Central memory CD8-positive, alpha-beta T cell (primary cell): ENCODE measurements at regions not wholly inside any gene's neighbourhood (a gene's known extent, or its start where the extent isn't known, plus 50 kb on each side); places are given as distances from the start of the nearest gene placed in this dataset.

Experiments
- ATAC-seq: fragments of 150-1000 bp; cut with Tn5 transposase; replicated peaks from 2 replicates; pipeline ENCODE4 v1.10.0; 2022; ENCODE audit warnings: mild to moderate bottlenecking, moderate FRiP score, moderate number of reproducible peaks; ENCODE audit not compliant: poor library complexity, severe bottlenecking; ENCODE audit errors: extremely low read depth
- DNase-seq, 2 donors: peaks; one replicate each; pipeline ENCODE4 v3.0.0; 2021; ENCODE audit warnings: low spot score in 2 of 2
- H3K27ac Mint-ChIP-seq: one replicate; pipeline ENCODE4 v1.8.0; 2022; ENCODE audit warnings: low read depth, mild to moderate bottlenecking, moderate library complexity, mixed read lengths
- H3K27me3 Mint-ChIP-seq: one replicate; pipeline ENCODE4 v1.8.0; 2022; ENCODE audit warnings: mixed read lengths
- H3K36me3 Mint-ChIP-seq: one replicate; pipeline ENCODE4 v1.8.0; 2022; ENCODE audit warnings: mild to moderate bottlenecking, moderate library complexity, mixed read lengths; ENCODE audit not compliant: insufficient read depth
- H3K4me1 Mint-ChIP-seq: one replicate; pipeline ENCODE4 v1.8.0; 2022; ENCODE audit warnings: mixed read lengths
- H3K4me3 Mint-ChIP-seq: one replicate; pipeline ENCODE4 v1.8.0; 2022; ENCODE audit warnings: mild to moderate bottlenecking, moderate library complexity, mixed read lengths
- H3K9me3 Mint-ChIP-seq: one replicate; pipeline ENCODE4 v1.8.0; 2022; ENCODE audit warnings: mixed read lengths

DNA sequence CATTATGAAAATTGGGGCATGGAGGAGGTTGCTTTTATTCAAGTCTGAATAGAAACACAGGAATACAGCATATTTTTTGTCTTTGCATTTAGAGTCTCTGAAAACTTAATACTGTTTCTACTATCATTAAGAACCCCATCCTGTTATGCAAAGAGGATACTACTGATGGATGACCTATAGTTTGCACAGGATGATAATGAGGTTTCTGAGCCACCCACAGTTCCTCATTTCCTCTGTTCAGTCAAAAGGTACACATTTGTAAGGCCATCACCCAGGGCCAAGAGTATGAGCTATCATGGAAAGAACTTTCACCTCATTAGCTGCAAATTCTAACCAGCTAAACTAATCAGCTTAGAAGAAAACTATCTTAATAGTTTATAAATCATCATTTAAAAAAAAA is 213.0 kb upstream of the CHRM2 start:
- DNase-seq, result no peak
- Mint-ChIP-seq H3K4me3 (no peak overlapping the region), H3K36me3 (no peaks in the 10 kb centered on the region), H3K4me1 (no peaks in the 10 kb centered on the region), H3K9me3 (peaks cover 43% of the 10 kb centered on the region), H3K27ac (no peak overlapping the region), H3K27me3 (no peaks in the 10 kb centered on the region)
- ATAC-seq, result no peak

GRCh38 chr7:136654406-136654805 is 214.0 kb upstream of the CHRM2 start:
- DNase-seq, result no peak
- no peak for ATAC-seq
- no peaks in the 10 kb centered on the region for H3K27me3 Mint-ChIP-seq
- H3K4me1 Mint-ChIP-seq, result no peaks in the 10 kb centered on the region
- H3K36me3 Mint-ChIP-seq, result no peaks in the 10 kb centered on the region
- no peak overlapping the region for H3K4me3 Mint-ChIP-seq
- H3K9me3 Mint-ChIP-seq, result peaks cover 42% of the 10 kb centered on the region
- no peak overlapping the region for H3K27ac Mint-ChIP-seq

- Mint-ChIP-seq H3K4me3 (no peak overlapping the region), H3K27ac (no peak overlapping the region), H3K9me3 (peaks cover 47% of the 10 kb centered on the region), H3K4me1 (no peaks in the 10 kb centered on the region), H3K36me3 (no peaks in the 10 kb centered on the region), H3K27me3 (no peaks in the 10 kb centered on the region)
- ATAC-seq (no peak), DNase-seq (no peak)
Measured at GRCh38 chr7:136652635-136653370, 215.6 kb upstream of the CHRM2 start.

GRCh38 chr7:136640977-136641376 is 227.5 kb upstream of the CHRM2 start:
- ATAC-seq (no peak), DNase-seq (no peak)
- Mint-ChIP-seq H3K9me3 (peaks cover 21% of the 10 kb centered on the region), H3K27ac (no peak overlapping the region), H3K27me3 (no peaks in the 10 kb centered on the region), H3K4me3 (no peak overlapping the region), H3K4me1 (no peaks in the 10 kb centered on the region), H3K36me3 (no peaks in the 10 kb centered on the region)

- Mint-ChIP-seq H3K27ac (no peak overlapping the region), H3K27me3 (no peaks in the 10 kb centered on the region), H3K9me3 (peaks cover 24% of the 10 kb centered on the region), H3K36me3 (no peaks in the 10 kb centered on the region), H3K4me1 (no peaks in the 10 kb centered on the region), H3K4me3 (no peak overlapping the region)
- no peak for DNase-seq
- no peak for ATAC-seq
Measured at GRCh38 chr7:136637813-136638212, 230.6 kb upstream of the CHRM2 start.

DNA sequence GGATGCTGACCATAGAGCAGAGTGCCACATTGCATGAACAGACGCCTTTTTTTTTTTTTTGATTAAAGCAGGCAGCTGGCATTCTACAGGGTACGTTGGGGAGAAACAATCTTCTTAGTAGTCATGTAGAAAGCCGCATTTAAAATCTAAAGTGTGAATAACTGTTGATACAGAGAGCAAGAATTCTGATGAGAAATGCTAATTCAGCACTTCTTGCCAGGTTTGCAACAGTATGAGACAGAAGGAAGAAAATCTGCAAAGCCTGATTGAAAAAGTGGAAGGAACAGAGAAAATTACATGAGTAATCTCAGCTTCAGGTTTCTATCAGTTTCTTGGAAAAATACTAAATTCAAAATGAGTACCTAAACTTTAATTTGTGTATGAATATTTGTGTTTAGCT is 232.7 kb upstream of the CHRM2 start:
- no peaks in the 10 kb centered on the region for H3K27me3 Mint-ChIP-seq
- DNase-seq (no peak), ATAC-seq (no peak)
- no peak overlapping the region for H3K4me3 Mint-ChIP-seq
- H3K9me3 Mint-ChIP-seq, result peaks cover 27% of the 10 kb centered on the region
- no peak overlapping the region for H3K27ac Mint-ChIP-seq
- no peaks in the 10 kb centered on the region for H3K36me3 Mint-ChIP-seq
- no peaks in the 10 kb centered on the region for H3K4me1 Mint-ChIP-seq

- ATAC-seq (no peak), DNase-seq (no peak)
- H3K36me3 Mint-ChIP-seq, result no peaks in the 10 kb centered on the region
- H3K4me3 Mint-ChIP-seq, result no peak overlapping the region
- H3K27me3 Mint-ChIP-seq, result no peaks in the 10 kb centered on the region
- H3K9me3 Mint-ChIP-seq, result peaks cover 13% of the 10 kb centered on the region
- no peaks in the 10 kb centered on the region for H3K4me1 Mint-ChIP-seq
- H3K27ac Mint-ChIP-seq, result no peak overlapping the region
Measured at GRCh38 chr7:136618818-136619217, 249.6 kb upstream of the CHRM2 start.

DNA sequence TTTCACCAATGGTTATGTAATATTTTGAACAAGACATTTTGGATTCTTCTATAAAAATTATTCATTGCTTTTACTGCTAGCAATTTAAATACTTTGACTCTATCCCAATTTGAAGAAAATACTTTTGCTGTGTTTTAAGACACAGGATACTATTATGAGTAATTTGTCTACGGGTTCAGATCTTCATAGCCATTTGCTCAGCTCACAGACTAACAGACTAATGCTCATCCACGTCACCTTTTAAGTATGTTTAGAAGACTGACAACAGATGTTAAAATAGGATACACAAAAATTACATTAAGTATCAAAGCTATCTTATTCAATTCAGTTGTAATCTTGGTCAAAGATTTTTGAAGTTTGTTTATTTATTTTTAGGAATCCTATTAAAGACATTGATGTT is 251.3 kb upstream of the CHRM2 start:
- peaks cover 24% of the 10 kb centered on the region for H3K9me3 Mint-ChIP-seq

DNA sequence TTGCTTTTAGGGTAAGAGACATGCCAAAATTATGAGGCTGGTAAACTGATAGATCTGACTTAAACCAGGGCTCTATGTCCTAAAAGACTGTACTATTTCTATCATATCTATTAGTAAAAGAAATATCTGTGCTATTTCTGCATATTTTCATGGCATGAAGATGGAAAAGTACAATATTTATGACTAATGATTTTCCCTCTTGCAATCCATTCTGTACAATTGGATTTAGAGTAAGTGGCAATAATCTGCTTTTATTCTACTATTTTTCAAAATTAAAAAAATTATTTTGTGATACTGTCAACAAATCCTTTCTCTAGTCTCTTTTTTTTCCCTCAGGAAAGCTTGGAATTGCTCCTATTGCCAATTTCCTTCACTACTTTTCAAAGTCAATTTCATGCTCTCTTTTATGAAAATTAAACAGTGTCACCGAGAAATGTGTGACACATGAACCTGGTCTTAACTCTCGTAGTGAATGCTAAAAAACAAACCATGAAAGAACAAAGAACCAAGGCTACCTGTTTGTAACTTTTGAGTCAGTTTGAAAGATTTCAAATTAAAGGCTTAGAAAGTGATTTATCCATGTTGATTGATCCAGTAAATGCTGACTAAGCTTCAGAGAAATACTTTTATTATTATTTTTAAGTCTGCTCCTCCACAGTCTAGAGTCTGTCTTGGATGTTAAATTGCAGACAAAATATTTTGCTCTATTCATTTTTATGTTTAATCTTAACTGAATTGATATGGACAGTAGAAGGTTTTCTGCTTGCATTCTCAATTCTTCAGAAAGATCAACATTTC is 262.7 kb upstream of the CHRM2 start:
- Mint-ChIP-seq H3K4me3 (no peak overlapping the region), H3K27ac (no peak overlapping the region), H3K27me3 (no peaks in the 10 kb centered on the region), H3K4me1 (no peaks in the 10 kb centered on the region), H3K36me3 (no peaks in the 10 kb centered on the region), H3K9me3 (peaks cover 6% of the 10 kb centered on the region)
- ATAC-seq (no peak), DNase-seq (no peak)

More for the DNA sequence above, 251.3 kb upstream of the CHRM2 start:
- H3K4me3 Mint-ChIP-seq, result no peak overlapping the region
- ATAC-seq (no peak), DNase-seq (no peak)
- H3K36me3 Mint-ChIP-seq, result no peaks in the 10 kb centered on the region
- H3K27me3 Mint-ChIP-seq, result no peaks in the 10 kb centered on the region
- no peaks in the 10 kb centered on the region for H3K4me1 Mint-ChIP-seq
- no peak overlapping the region for H3K27ac Mint-ChIP-seq

DNA sequence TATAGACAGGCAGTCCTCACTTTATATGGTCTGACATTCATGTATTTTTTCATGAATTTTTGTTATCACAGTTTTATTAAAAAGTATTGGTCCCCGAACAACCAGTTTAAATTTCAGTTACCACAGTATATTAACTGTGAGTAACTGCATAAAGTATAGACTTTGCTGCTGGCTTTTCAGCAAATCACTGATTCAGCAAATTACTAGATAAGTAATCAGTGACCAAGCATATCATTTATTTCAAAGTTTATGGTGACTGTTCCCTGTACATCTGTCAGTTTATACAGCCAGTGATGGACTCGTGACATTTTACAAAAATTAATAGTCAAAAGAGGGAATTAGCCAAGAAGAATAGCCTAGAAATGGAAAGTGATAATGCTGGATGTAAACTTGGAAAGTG is 266.7 kb upstream of the CHRM2 start:
- DNase-seq (no peak), ATAC-seq (no peak)
- no peaks in the 10 kb centered on the region for H3K27me3 Mint-ChIP-seq

DNA sequence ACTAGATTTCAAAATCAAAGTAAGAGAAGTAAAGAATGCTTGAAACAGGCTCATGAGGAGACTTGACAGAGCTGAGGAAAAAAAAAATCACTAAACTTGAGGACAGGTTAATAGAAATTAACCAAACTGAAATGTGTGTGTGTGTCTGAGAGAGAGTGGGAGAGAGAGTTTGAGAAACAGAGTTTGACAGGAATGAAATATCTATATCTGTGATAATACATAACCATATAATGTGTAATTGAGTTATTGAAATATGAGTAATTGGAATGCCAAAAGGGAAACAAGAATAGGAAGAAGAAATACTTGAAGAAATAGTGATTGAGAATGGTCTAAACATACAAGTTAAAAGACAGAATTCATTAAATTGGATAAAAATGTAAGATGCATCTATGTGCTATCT is 268.0 kb upstream of the CHRM2 start:
- Mint-ChIP-seq H3K27ac (no peak overlapping the region), H3K27me3 (no peaks in the 10 kb centered on the region), H3K36me3 (no peaks in the 10 kb centered on the region), H3K4me3 (no peak overlapping the region), H3K9me3 (peaks cover 12% of the 10 kb centered on the region), H3K4me1 (no peaks in the 10 kb centered on the region)
- DNase-seq (no peak), ATAC-seq (no peak)

More for the DNA sequence above, 266.7 kb upstream of the CHRM2 start:
- no peaks in the 10 kb centered on the region for H3K36me3 Mint-ChIP-seq
- H3K9me3 Mint-ChIP-seq, result peaks cover 12% of the 10 kb centered on the region
- H3K4me3 Mint-ChIP-seq, result no peak overlapping the region
- no peaks in the 10 kb centered on the region for H3K4me1 Mint-ChIP-seq
- H3K27ac Mint-ChIP-seq, result no peak overlapping the region

GRCh38 chr7:136594739-136595144 is 273.7 kb upstream of the CHRM2 start:
- Mint-ChIP-seq H3K27me3 (no peaks in the 10 kb centered on the region), H3K27ac (no peak overlapping the region), H3K36me3 (no peaks in the 10 kb centered on the region), H3K4me1 (no peaks in the 10 kb centered on the region), H3K9me3 (peaks cover 2% of the 10 kb centered on the region), H3K4me3 (no peak overlapping the region)
- DNase-seq, result no peak
- ATAC-seq, result no peak

GRCh38 chr7:136588216-136588615 is 280.2 kb upstream of the CHRM2 start:
- DNase-seq (no peak), ATAC-seq (no peak)
- no peak overlapping the region for H3K27ac Mint-ChIP-seq
- peaks cover 14% of the 10 kb centered on the region for H3K9me3 Mint-ChIP-seq
- H3K4me1 Mint-ChIP-seq, result no peaks in the 10 kb centered on the region
- H3K27me3 Mint-ChIP-seq, result no peaks in the 10 kb centered on the region
- H3K4me3 Mint-ChIP-seq, result no peak overlapping the region
- H3K36me3 Mint-ChIP-seq, result no peaks in the 10 kb centered on the region
